Vagina (tissue), 2 donors: ENCODE measurements at regions not wholly inside any gene's neighbourhood (a gene's known extent, or its start where the extent isn't known, plus 50 kb on each side); places are given as distances from the start of the nearest gene placed in this dataset.

Experiments
- DNase-seq, 2 donors: peaks; one replicate each; pipeline ENCODE4 v3.0.0-alpha.2; 2017; ENCODE audit errors: extremely low spot score in 2 of 2
- H3K27ac ChIP-seq: fragments of 200-600 bp; sonication (generic); one replicate; pipeline ENCODE4 v1.5.1; 2019
- H3K27me3 ChIP-seq: fragments of 200-600 bp; sonication (generic); one replicate; pipeline ENCODE4 v1.5.1; 2019
- H3K36me3 ChIP-seq, 2 donors: fragments of 200-600 bp; sonication (generic); one replicate each; pipeline ENCODE4 v1.5.1; 2017 to 2019
- H3K4me1 ChIP-seq: fragments of 200-600 bp; sonication (generic); one replicate; pipeline ENCODE4 v1.5.1; 2019
- H3K4me3 ChIP-seq, 2 donors: fragments of 200-600 bp; sonication (generic); 1 replicate in 1 of 2; 2 replicates in 1 of 2; pipeline ENCODE4 v1.5.1; 2016 to 2019
- H3K9me3 ChIP-seq: fragments of 200-600 bp; sonication (generic); one replicate; pipeline ENCODE4 v1.5.1; 2019
- POLR2A ChIP-seq, 2 donors: fragments of 450-650 bp; IDR thresholded peaks; one replicate each; pipeline ENCODE4 v1.6.1; 2017; ENCODE audit warnings: antibody characterized with exemption in 2 of 2, mild to moderate bottlenecking in 2 of 2, moderate library complexity in 2 of 2
- POLR2AphosphoS5 ChIP-seq, 2 donors: sonication (generic); formaldehyde crosslinking; IDR thresholded peaks; one replicate each; pipeline ENCODE4 v1.9.0; 2017; ENCODE audit warnings: antibody characterized with exemption in 2 of 2, mild to moderate bottlenecking in 2 of 2, low read depth in 1 of 2; ENCODE audit not compliant: insufficient read depth in 1 of 2
- intact Hi-C: fragments of 100-400 bp; cut with DNase I; formaldehyde crosslinking; loops from one replicate; pipeline ENCODE4 v1.15.1; 2023
- TF ChIP-seq, protein P1 (sequence below), 3 experiments: fragments of 450-650 bp in 2 of 3; fragments of 200-600 bp in 1 of 3; sonication (generic) in 1 of 3; IDR thresholded peaks; one replicate each; pipeline ENCODE4 v1.5.1; 2017 to 2019; ENCODE audit warnings: antibody characterized with exemption in 3 of 3, mild to moderate bottlenecking in 2 of 3, moderate library complexity in 2 of 3

DNA sequence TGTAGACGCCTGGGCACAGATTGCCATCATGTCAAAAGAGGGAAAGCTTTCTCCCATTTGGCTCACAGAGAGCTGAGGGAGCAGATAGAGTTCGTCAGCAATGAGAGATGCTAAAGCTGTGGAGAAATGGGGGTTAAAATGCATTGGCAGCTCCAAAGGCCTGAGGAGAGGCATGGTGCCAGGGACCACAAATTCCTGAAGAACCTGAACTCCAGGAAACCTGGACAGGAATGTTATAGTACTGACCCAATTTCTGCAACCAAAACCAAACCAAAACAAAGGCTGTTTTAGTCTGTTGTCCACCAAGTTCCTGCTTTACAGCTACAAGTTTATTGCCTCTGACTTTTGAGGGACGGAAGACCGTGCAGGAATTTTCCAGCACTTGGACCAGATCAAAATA lies 575.7 kb downstream of the REEP3 start:
- DNase-seq = no peak
- Histone ChIP-seq H3K27ac (no peak overlapping the region), H3K9me3 (no peaks in the 10 kb centered on the region), H3K4me1 (no peaks in the 10 kb centered on the region), H3K4me3 (no peak overlapping the region), H3K36me3 (no peaks in the 10 kb centered on the region), H3K27me3 (no peaks in the 10 kb centered on the region)
- intact Hi-C loops = no loop called here
- no peak for TF ChIP-seq POLR2A (IDR thresholded peaks at IDR 0.05)
- no peak for TF ChIP-seq POLR2AphosphoS5 (IDR thresholded peaks at IDR 0.05; ENCODE audit: insufficient read depth in 1 of 2, low read depth in 1 of 2)

DNA sequence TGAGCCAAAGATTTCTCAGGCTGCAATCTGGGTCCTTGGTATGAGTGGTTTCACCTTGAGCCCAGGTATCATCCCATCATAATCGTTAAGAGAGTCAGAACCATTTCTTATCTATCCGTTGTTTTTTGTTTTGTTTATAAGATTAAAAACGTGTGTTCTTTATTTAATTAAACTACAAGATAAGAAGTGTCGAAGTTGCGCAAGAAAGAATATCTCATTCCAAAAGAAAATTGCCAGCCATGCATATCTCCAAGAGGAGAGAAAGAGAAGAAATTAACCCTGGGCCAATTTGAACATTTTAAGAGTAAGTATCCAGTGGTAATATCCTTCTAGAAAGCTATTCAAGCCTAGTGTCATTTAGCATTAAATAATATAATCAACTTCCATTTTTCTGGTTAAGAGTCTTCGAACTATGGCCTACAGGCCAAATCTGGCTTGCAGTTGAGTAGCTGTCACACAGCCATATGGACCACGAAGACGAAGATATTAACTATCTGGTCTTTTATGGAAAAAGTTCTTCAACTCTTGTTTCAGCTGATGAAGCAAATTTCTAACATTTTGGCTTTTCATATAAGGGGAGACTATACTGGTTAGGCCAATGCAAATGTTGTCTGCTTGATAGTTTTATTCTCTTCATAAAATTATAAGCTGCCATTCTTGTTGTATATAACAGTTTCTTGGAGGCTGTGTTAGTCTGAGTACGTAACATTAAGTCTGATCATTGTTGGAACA lies 576.4 kb downstream of the REEP3 start:
- H3K9me3 ChIP-seq = no peaks in the 10 kb centered on the region
- no peaks in the 10 kb centered on the region for H3K27me3 ChIP-seq
- intact Hi-C loops = no loop called here
- TF ChIP-seq, protein P1, sequence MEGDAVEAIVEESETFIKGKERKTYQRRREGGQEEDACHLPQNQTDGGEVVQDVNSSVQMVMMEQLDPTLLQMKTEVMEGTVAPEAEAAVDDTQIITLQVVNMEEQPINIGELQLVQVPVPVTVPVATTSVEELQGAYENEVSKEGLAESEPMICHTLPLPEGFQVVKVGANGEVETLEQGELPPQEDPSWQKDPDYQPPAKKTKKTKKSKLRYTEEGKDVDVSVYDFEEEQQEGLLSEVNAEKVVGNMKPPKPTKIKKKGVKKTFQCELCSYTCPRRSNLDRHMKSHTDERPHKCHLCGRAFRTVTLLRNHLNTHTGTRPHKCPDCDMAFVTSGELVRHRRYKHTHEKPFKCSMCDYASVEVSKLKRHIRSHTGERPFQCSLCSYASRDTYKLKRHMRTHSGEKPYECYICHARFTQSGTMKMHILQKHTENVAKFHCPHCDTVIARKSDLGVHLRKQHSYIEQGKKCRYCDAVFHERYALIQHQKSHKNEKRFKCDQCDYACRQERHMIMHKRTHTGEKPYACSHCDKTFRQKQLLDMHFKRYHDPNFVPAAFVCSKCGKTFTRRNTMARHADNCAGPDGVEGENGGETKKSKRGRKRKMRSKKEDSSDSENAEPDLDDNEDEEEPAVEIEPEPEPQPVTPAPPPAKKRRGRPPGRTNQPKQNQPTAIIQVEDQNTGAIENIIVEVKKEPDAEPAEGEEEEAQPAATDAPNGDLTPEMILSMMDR (IDR thresholded peaks at IDR 0.05) = no peak
- TF ChIP-seq POLR2AphosphoS5 (IDR thresholded peaks at IDR 0.05; ENCODE audit: insufficient read depth in 1 of 2, low read depth in 1 of 2) = no peak
- no peak for TF ChIP-seq POLR2A (IDR thresholded peaks at IDR 0.05)
- H3K27ac ChIP-seq = no peak overlapping the region
- H3K4me1 ChIP-seq = no peaks in the 10 kb centered on the region
- no peak overlapping the region for H3K4me3 ChIP-seq
- no peaks in the 10 kb centered on the region for H3K36me3 ChIP-seq
- no peak for DNase-seq

DNA sequence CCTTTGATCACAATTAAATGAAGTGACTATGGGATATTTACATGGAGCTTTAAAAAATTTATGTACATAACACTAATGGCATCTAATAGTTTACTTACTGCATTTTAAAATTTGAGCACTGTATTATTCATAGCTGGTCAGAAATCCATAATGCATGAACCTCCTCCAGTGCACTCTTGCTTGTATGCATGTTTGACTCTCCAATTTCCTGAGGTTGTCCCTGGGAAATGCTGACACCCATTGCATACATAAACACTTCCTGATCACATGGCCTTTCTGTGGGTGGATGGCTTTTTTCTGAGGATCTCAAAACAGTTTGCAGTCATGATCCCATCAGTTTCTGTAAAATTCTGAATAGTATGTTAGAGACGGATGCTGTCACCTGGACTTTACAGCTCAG lies 577.8 kb downstream of the REEP3 start:
- TF ChIP-seq, protein P1 (IDR thresholded peaks at IDR 0.05) = no peak
- no peak for TF ChIP-seq POLR2AphosphoS5 (IDR thresholded peaks at IDR 0.05; ENCODE audit: insufficient read depth in 1 of 2, low read depth in 1 of 2)
- no peak for TF ChIP-seq POLR2A (IDR thresholded peaks at IDR 0.05)
- DNase-seq = no peak
- Histone ChIP-seq H3K27ac (no peak overlapping the region), H3K27me3 (no peaks in the 10 kb centered on the region), H3K9me3 (no peaks in the 10 kb centered on the region), H3K4me3 (no peak overlapping the region), H3K4me1 (no peaks in the 10 kb centered on the region), H3K36me3 (no peaks in the 10 kb centered on the region)
- intact Hi-C loops = no loop called here

DNA sequence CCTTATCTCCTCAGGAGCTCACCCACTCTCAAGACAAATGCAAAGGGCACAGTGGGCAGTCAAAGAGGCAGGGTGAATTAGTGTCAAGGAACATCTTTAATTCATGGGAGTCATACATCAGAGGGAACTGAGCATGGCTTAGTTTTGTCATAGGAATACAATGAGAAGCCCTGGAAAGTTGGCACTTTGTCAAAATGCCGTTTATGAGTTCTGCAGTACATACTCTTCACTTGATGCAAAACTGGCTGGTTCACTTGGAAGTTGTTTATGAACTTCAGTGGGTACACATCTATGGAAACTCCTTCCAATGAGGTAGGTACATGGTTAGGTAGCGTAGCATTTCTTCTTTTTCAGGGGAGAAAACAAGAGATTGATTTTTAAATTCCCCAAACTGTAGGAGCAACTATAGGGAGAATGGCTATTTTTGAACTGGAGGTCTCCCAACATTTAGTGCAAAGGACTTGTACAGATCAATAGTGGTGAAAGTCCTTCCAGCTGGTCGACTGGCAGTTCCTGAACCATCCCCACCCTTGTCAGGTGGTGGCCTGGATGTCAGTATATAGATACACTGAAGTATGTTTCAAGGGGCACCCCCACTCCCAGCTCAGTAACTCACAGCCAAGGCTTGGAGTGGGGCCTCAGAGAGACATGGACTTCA lies 580.5 kb downstream of the REEP3 start:
- H3K9me3 ChIP-seq = no peaks in the 10 kb centered on the region
- no peak for TF ChIP-seq POLR2AphosphoS5 (IDR thresholded peaks at IDR 0.05; ENCODE audit: insufficient read depth in 1 of 2, low read depth in 1 of 2)
- no peak for TF ChIP-seq POLR2A (IDR thresholded peaks at IDR 0.05)
- TF ChIP-seq, protein P1 (IDR thresholded peaks at IDR 0.05) = no peak

DNA sequence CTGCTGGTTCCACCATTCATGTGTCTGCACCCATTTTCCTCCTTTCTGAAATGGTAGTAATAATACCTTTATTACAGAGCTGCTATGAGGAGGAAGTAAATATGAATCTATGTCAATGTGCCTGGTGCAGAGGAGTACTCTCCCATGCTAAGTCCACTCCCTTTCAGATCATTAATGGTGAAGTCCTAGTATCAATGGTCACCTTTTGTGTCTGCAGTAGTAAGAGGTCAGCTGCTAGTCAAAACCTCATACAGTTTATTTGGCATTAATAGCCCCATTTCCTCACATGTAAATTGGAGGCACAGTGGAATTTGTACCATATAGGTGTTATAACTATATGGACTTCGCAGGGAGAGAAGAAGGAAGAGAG lies 581.0 kb downstream of the REEP3 start:
- H3K4me3 ChIP-seq = no peak overlapping the region
- H3K27ac ChIP-seq = no peak overlapping the region
- DNase-seq = no peak
- intact Hi-C loops = no loop called here
- H3K9me3 ChIP-seq = no peaks in the 10 kb centered on the region
- no peaks in the 10 kb centered on the region for H3K4me1 ChIP-seq
- H3K36me3 ChIP-seq = no peaks in the 10 kb centered on the region
- no peak for TF ChIP-seq POLR2A (IDR thresholded peaks at IDR 0.05)
- no peak for TF ChIP-seq POLR2AphosphoS5 (IDR thresholded peaks at IDR 0.05; ENCODE audit: insufficient read depth in 1 of 2, low read depth in 1 of 2)
- TF ChIP-seq, protein P1 (IDR thresholded peaks at IDR 0.05) = no peak
- H3K27me3 ChIP-seq = no peaks in the 10 kb centered on the region

More for the DNA sequence above, 580.5 kb downstream of the REEP3 start:
- Histone ChIP-seq H3K27me3 (no peaks in the 10 kb centered on the region), H3K4me3 (no peak overlapping the region), H3K4me1 (no peaks in the 10 kb centered on the region), H3K27ac (no peak overlapping the region), H3K36me3 (no peaks in the 10 kb centered on the region)
- DNase-seq = no peak
- intact Hi-C loops = no loop called here
